PFSK-1 (cell line): ENCODE measurements at regions not wholly inside any gene's neighbourhood (a gene's known extent, or its start where the extent isn't known, plus 50 kb on each side); places are given as distances from the start of the nearest gene placed in this dataset.

ENCODE experiments used
- POLR2AphosphoS5 ChIP-seq: IDR thresholded peaks from 2 replicates; pipeline ENCODE4 v1.6.1; 2012; ENCODE audit warnings: low read depth, mild to moderate bottlenecking, control low read depth, low read length, moderate library complexity
- TAF1 ChIP-seq: IDR thresholded peaks from 2 replicates; pipeline ENCODE4 v1.6.1; 2012; ENCODE audit warnings: low read length, control low read depth, borderline replicate concordance; ENCODE audit not compliant: insufficient read depth

GRCh38 chr11:70764356-70764905 is 366.1 kb downstream of the CTTN start:
- TF ChIP-seq POLR2AphosphoS5, result no peak
- TF ChIP-seq TAF1, result no peak
